T-helper 2 cell treated with Interferon-gamma antibody and Interleukin-4, amounts not matched to agents 100 ng/mL and 5 ng/mL, for 36 hours (primary cell): ENCODE measurements at regions not wholly inside any gene's neighbourhood (a gene's known extent, or its start where the extent isn't known, plus 50 kb on each side); places are given as distances from the start of the nearest gene placed in this dataset.
"Not testable (repeated sequence)": the region's sequence is repeated elsewhere in the genome, so short reads cannot be mapped to it uniquely, and the experiment has no call there.

Experiments used
- intact Hi-C: fragments of 100-400 bp; cut with micrococcal nuclease; formaldehyde crosslinking; loops from one replicate; pipeline ENCODE4 v1.15.1; 2023

GRCh38 chr3:156044634-156044975 lies 75.8 kb upstream of the KCNAB1 start:
- intact Hi-C loops, result loop anchor here (5.0 kb wide), 1 partner anchor 1093 kb away; no protein-coding TSS in a partner anchor

GRCh38 chr3:156048483-156048882 lies 71.9 kb upstream of the KCNAB1 start:
- intact Hi-C loops, result not testable (repeated sequence)

GRCh38 chr3:156050918-156051317 lies 69.5 kb upstream of the KCNAB1 start:
- intact Hi-C loops, result no loop called here

- intact Hi-C loops, result no loop called here
These were observed 68.7 kb upstream of the KCNAB1 start for GRCh38 chr3:156051651-156052050.

- intact Hi-C loops, result no loop called here
These were observed 68.3 kb upstream of the KCNAB1 start for GRCh38 chr3:156052115-156052514.

GRCh38 chr3:156059950-156060501 lies 60.4 kb upstream of the KCNAB1 start:
- intact Hi-C loops, result no loop called here

GRCh38 chr3:156068151-156068550 lies 52.2 kb upstream of the KCNAB1 start:
- intact Hi-C loops, result not testable (repeated sequence)

GRCh38 chr3:156070028-156070427 lies 50.4 kb upstream of the KCNAB1 start:
- intact Hi-C loops, result no loop called here
